Parathyroid adenoma (tissue), 2 donors: ENCODE measurements at regions not wholly inside any gene's neighbourhood (a gene's known extent, or its start where the extent isn't known, plus 50 kb on each side); places are given as distances from the start of the nearest gene placed in this dataset.
"Not testable (repeated sequence)": the region's sequence is repeated elsewhere in the genome, so short reads cannot be mapped to it uniquely, and the experiment has no call there.

Source experiments
- H2AFZ ChIP-seq: fragments of 300-600 bp; sonication (generic); one replicate; pipeline ENCODE4 v1.7.0; 2017; ENCODE audit warnings: antibody characterized with exemption, mild to moderate bottlenecking
- H3K27ac ChIP-seq: fragments of 300-600 bp; sonication (generic); one replicate; pipeline ENCODE4 v1.7.0; 2017
- H3K27me3 ChIP-seq: fragments of 300-600 bp; sonication (generic); one replicate; pipeline ENCODE4 v1.7.0; 2017; ENCODE audit warnings: low read length; ENCODE audit not compliant: control insufficient read depth, insufficient read depth
- H3K36me3 ChIP-seq: fragments of 300-600 bp; sonication (generic); one replicate; pipeline ENCODE4 v1.7.0; 2017; ENCODE audit warnings: low read length; ENCODE audit not compliant: control insufficient read depth, insufficient read depth
- H3K4me1 ChIP-seq: fragments of 300-600 bp; sonication (generic); one replicate; pipeline ENCODE4 v1.7.0; 2017; ENCODE audit warnings: control low read depth
- H3K4me2 ChIP-seq: fragments of 300-600 bp; sonication (generic); one replicate; pipeline ENCODE4 v1.7.0; 2017; ENCODE audit warnings: low read length
- H3K4me3 ChIP-seq: fragments of 300-600 bp; sonication (generic); one replicate; pipeline ENCODE4 v1.7.0; 2017; ENCODE audit warnings: low read depth, low read length
- H3K79me2 ChIP-seq: fragments of 300-600 bp; sonication (generic); one replicate; pipeline ENCODE4 v1.7.0; 2017; ENCODE audit warnings: control low read depth
- H3K9ac ChIP-seq: fragments of 300-600 bp; sonication (generic); one replicate; pipeline ENCODE4 v1.7.0; 2017; ENCODE audit warnings: mild to moderate bottlenecking
- H3K9me3 ChIP-seq: fragments of 300-600 bp; sonication (generic); one replicate; pipeline ENCODE4 v1.7.0; 2017; ENCODE audit warnings: low read length; ENCODE audit not compliant: control insufficient read depth
- CTCF ChIP-seq: fragments of 300-600 bp; sonication (generic); IDR thresholded peaks from one replicate; pipeline ENCODE4 v1.7.0; 2017; ENCODE audit warnings: antibody characterized with exemption, mild to moderate bottlenecking
- donor health status: primary hyperparathyroidism.

DNA sequence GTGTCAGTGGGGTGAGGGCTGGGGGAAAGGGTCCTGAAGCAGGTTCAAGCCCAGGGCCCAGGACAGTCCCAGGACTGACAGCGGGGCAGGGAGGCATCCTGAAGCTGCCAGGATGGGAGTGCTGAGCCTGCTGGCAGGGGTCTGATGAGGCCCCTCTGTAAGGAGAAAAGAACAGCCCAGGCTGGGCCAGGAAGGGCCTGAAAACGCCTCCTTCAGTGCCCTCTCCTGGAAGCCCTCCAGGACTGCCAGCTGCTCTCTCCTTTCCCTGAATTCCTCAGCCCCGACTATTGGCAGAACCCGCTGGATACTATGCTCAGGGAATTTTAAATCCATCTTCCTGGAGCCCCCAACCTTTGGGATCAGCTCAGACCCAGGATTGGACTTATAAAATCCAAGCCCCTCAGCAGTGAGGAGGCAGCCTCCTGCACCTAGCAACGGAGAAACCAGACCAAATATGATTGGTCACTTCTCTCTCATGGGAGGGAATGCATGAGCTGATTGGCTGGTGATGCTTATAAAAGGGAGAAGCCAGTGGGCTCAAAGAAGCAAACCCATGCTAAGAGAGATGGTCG, 203.5 kb upstream of the LINGO1 start:
- Histone ChIP-seq H3K9ac (no peak overlapping the region), H3K9me3 (no peaks in the 10 kb centered on the region), H3K27me3 (no peaks in the 10 kb centered on the region), H2AFZ (no peak overlapping the region), H3K4me2 (no peak overlapping the region), H3K27ac (no peak overlapping the region), H3K4me1 (no peaks in the 10 kb centered on the region), H3K79me2 (no peaks in the 10 kb centered on the region), H3K4me3 (no peak overlapping the region), H3K36me3 (no peaks in the 10 kb centered on the region)
- no peak for TF ChIP-seq CTCF

- Histone ChIP-seq H3K9me3 (no peaks in the 10 kb centered on the region), H2AFZ (no peak overlapping the region), H3K27me3 (no peaks in the 10 kb centered on the region), H3K27ac (no peak overlapping the region), H3K36me3 (no peaks in the 10 kb centered on the region), H3K4me2 (no peak overlapping the region), H3K4me1 (no peaks in the 10 kb centered on the region), H3K9ac (no peak overlapping the region), H3K79me2 (no peaks in the 10 kb centered on the region), H3K4me3 (no peak overlapping the region)
- TF ChIP-seq CTCF: no peak
Observed at GRCh38 chr15:77834276-77834990, 201.7 kb upstream of the LINGO1 start.

- H3K27ac ChIP-seq: no peak overlapping the region
- no peaks in the 10 kb centered on the region for H3K36me3 ChIP-seq
- no peak overlapping the region for H3K4me2 ChIP-seq
- H3K27me3 ChIP-seq: no peaks in the 10 kb centered on the region
- no peak for TF ChIP-seq CTCF
- no peak overlapping the region for H3K9ac ChIP-seq
- no peak overlapping the region for H3K4me3 ChIP-seq
- no peaks in the 10 kb centered on the region for H3K79me2 ChIP-seq
- no peaks in the 10 kb centered on the region for H3K4me1 ChIP-seq
- H3K9me3 ChIP-seq: no peaks in the 10 kb centered on the region
- no peak overlapping the region for H2AFZ ChIP-seq
Observed at GRCh38 chr15:77832874-77833273, 200.2 kb upstream of the LINGO1 start.

DNA sequence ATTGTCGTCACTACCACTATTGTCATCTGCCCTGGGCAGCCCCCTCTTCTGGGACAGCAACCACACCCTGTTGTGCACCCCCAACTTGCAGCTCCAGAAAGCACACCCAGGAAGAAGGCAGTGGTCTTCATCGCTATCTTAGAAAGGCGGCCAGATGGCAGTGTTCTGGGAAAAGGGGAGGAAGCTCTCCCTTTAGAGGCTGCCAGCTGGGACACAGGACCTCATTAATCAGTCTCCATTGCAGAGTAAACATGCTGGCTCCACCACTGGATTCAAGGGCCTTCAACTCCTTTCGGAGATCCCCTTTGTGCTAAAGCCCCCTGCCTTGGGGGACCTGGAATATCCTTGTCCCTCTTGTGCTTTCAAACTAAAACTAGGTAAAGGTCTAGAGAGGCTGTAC, 199.3 kb upstream of the LINGO1 start:
- H3K9ac ChIP-seq: no peak overlapping the region
- H3K27ac ChIP-seq: no peak overlapping the region
- H3K4me1 ChIP-seq: no peaks in the 10 kb centered on the region
- H3K79me2 ChIP-seq: no peaks in the 10 kb centered on the region
- H3K9me3 ChIP-seq: no peaks in the 10 kb centered on the region
- no peaks in the 10 kb centered on the region for H3K27me3 ChIP-seq
- H3K36me3 ChIP-seq: no peaks in the 10 kb centered on the region
- TF ChIP-seq CTCF: no peak
- H3K4me2 ChIP-seq: no peak overlapping the region
- H3K4me3 ChIP-seq: no peak overlapping the region
- H2AFZ ChIP-seq: no peak overlapping the region

- no peaks in the 10 kb centered on the region for H3K9me3 ChIP-seq
- H2AFZ ChIP-seq: no peak overlapping the region
- H3K4me2 ChIP-seq: no peak overlapping the region
- no peak overlapping the region for H3K27ac ChIP-seq
- H3K4me3 ChIP-seq: no peak overlapping the region
- H3K9ac ChIP-seq: no peak overlapping the region
- H3K27me3 ChIP-seq: no peaks in the 10 kb centered on the region
- H3K4me1 ChIP-seq: no peaks in the 10 kb centered on the region
- no peak for TF ChIP-seq CTCF
- no peaks in the 10 kb centered on the region for H3K36me3 ChIP-seq
- no peaks in the 10 kb centered on the region for H3K79me2 ChIP-seq
Observed at GRCh38 chr15:77830051-77830468, 197.3 kb upstream of the LINGO1 start.

DNA sequence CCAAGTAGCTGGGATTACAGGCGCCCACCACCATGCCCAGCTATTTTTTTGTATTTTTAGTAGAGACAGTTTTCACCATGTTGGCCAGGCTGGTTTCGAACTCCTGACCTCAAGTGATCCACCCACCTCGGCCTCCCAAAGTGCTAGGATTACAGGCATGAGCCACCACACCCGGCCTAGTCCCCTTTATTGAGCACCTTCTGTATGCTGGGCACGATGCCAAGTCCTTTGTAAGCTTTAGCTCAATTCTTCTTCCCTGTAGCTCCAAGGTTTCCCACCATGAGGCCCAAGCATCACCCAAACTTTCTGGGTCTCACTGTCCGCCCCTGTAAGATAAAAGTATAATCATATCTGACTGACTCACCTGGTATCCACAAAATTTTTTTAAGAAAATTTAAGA, 196.6 kb upstream of the LINGO1 start:
- H3K4me2 ChIP-seq, H3K27ac ChIP-seq, H3K36me3 ChIP-seq, H3K4me3 ChIP-seq, H2AFZ ChIP-seq, H3K27me3 ChIP-seq, H3K4me1 ChIP-seq, H3K9ac ChIP-seq, H3K79me2 ChIP-seq, H3K9me3 ChIP-seq: not testable (repeated sequence)
